GM15510 (cell line): ENCODE measurements at regions not wholly inside any gene's neighbourhood (a gene's known extent, or its start where the extent isn't known, plus 50 kb on each side); places are given as distances from the start of the nearest gene placed in this dataset.

Experiments
- POLR2A ChIP-seq: IDR thresholded peaks from 3 replicates; pipeline ENCODE4 v1.6.1; 2011; ENCODE audit warnings: borderline replicate concordance; ENCODE audit not compliant: insufficient read length; ENCODE audit errors: extremely low read depth

- TF ChIP-seq POLR2A, result no peak
Measured at GRCh38 chr15:70149667-70150404, 52.1 kb upstream of the TLE3 start.

- TF ChIP-seq POLR2A, result no peak
Measured at GRCh38 chr15:70147778-70148177, 50.1 kb upstream of the TLE3 start.
